RWPE1 (cell line): ENCODE measurements at regions not wholly inside any gene's neighbourhood (a gene's known extent, or its start where the extent isn't known, plus 50 kb on each side); places are given as distances from the start of the nearest gene placed in this dataset.

Source experiments
- CTCF ChIA-PET: fragments of 350-600 bp; sonication (Branson Sonifier 250); formaldehyde crosslinking; extraction: SDS; loops from one replicate; lab custom pipeline; 2021; lab: Yijun Ruan, JAX
- POLR2A ChIA-PET: fragments of 400-600 bp; formaldehyde crosslinking; extraction: SDS; loops from one replicate; lab custom pipeline; 2020; ENCODE audit warnings: antibody characterized with exemption; ENCODE audit not compliant: low non-redundant PET; lab: Yijun Ruan, JAX
- DNase-seq: peaks from one replicate; pipeline ENCODE4 v3.0.0; 2012; ENCODE audit warnings: low spot score
- H3K27ac ChIP-seq: fragments of 450-650 bp; 2 replicates; pipeline ENCODE4 v1.5.1; 2017
- CTCF ChIP-seq: fragments of 450-650 bp; conservative IDR thresholded peaks from 2 replicates; pipeline ENCODE4 v1.5.1; 2017; ENCODE audit warnings: low read depth, mild to moderate bottlenecking

GRCh38 chr2:136381245-136381644 is 263.3 kb upstream of the CXCR4 start:
- H3K27ac ChIP-seq = no peak overlapping the region
- POLR2A ChIA-PET = no interaction called here
- no peak for TF ChIP-seq CTCF
- CTCF ChIA-PET = interaction anchor here (0.6 to 0.7 kb wide), 3 partner anchors 466 to 1805 kb away, joined by 3 read pairs; no protein-coding TSS in a partner anchor
- DNase-seq = no peak

GRCh38 chr2:136378712-136379595 is 261.0 kb upstream of the CXCR4 start:
- H3K27ac ChIP-seq = no peak overlapping the region
- ChIA-PET CTCF (no interaction called here), POLR2A (no interaction called here)
- peak; percentile 40 for TF ChIP-seq CTCF
- peak; percentile 34 for DNase-seq

- no peak for DNase-seq
- POLR2A ChIA-PET = no interaction called here
- no peak for TF ChIP-seq CTCF
- CTCF ChIA-PET = interaction anchor here (1.4 kb wide), 1 partner anchor 464 kb away, joined by 9 read pairs; no protein-coding TSS in a partner anchor
- no peak overlapping the region for H3K27ac ChIP-seq
Measured at GRCh38 chr2:136377423-136378382, 259.8 kb upstream of the CXCR4 start.

- ChIA-PET CTCF (interaction anchor here (0.7 to 1.4 kb wide), 2 partner anchors 461 to 463 kb away, joined by 3 to 9 read pairs; no protein-coding TSS in a partner anchor), POLR2A (no interaction called here)
- DNase-seq = no peak
- no peak overlapping the region for H3K27ac ChIP-seq
- no peak for TF ChIP-seq CTCF
Measured at GRCh38 chr2:136376798-136377211, 258.9 kb upstream of the CXCR4 start.

- DNase-seq = no peak
- no peak for TF ChIP-seq CTCF
- POLR2A ChIA-PET = no interaction called here
- H3K27ac ChIP-seq = no peak overlapping the region
- CTCF ChIA-PET = interaction anchor here (1.4 kb wide), 1 partner anchor 463 kb away, joined by 9 read pairs; no protein-coding TSS in a partner anchor
Measured at GRCh38 chr2:136376211-136376610, 258.3 kb upstream of the CXCR4 start.
